MM.1S (cell line): ENCODE measurements at regions not wholly inside any gene's neighbourhood (a gene's known extent, or its start where the extent isn't known, plus 50 kb on each side); places are given as distances from the start of the nearest gene placed in this dataset.

Experiments
- CTCF ChIP-seq: fragments of 300-600 bp; sonication (generic); IDR thresholded peaks from 2 replicates; pipeline ENCODE4 v1.5.1; 2016; ENCODE audit warnings: antibody characterized with exemption, low read length, mixed read lengths
- EZH2 ChIP-seq: fragments of 300-600 bp; sonication (generic); optimal IDR thresholded peaks from 2 replicates; pipeline ENCODE3; 2017; ENCODE audit warnings: low read depth, mild to moderate bottlenecking, antibody characterized with exemption, low read length, mixed read lengths

GRCh38 chr6:50427267-50427666 is 286.1 kb upstream of the TFAP2D start:
- TF ChIP-seq EZH2 (no peak), CTCF (no peak)
